Fibroblast of skin of back (primary cell): ENCODE measurements at regions not wholly inside any gene's neighbourhood (a gene's known extent, or its start where the extent isn't known, plus 50 kb on each side); places are given as distances from the start of the nearest gene placed in this dataset.
A peak's percentile ranks its signal among the peaks of the same experiment; 100 is the strongest.
"Not testable (repeated sequence)": the region's sequence is repeated elsewhere in the genome, so short reads cannot be mapped to it uniquely, and the experiment has no call there.

Source experiments
- DNase-seq: peaks from one replicate; pipeline ENCODE4 v3.0.0-alpha.2; 2013

DNA sequence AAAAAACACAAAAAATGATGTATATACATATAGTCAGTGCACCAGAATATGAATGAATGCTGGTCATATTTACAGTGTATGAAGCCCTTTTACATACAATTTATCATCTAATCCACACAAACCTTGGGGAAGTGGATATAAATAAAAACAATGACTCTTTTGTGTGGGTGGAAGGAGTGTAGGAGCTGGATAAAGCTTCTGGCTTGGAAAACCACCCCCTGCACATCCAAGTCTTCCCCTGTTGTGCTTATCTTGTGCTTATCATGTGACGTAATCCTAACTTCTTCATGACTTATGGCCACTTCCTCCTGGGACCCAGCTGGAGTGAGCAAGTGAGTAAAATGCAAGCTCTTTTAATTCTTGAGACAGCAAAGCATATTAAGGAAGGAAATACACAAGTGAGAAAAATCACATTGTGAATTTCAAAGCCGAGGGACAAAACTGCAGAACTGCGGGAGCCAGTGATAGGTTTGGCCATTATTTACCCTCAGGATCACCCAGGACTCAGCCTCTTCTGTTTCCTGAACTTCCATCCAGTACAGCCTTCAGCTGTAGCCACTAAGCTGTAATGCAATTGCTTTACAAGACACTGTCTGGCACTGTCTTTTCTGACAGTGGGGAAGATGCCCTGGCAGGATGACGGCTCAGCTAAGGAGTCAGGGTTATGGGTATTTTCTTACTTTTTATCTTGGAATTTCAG lies 104.0 kb upstream of the PPM1J start:
- DNase-seq: peak; percentile 55

DNA sequence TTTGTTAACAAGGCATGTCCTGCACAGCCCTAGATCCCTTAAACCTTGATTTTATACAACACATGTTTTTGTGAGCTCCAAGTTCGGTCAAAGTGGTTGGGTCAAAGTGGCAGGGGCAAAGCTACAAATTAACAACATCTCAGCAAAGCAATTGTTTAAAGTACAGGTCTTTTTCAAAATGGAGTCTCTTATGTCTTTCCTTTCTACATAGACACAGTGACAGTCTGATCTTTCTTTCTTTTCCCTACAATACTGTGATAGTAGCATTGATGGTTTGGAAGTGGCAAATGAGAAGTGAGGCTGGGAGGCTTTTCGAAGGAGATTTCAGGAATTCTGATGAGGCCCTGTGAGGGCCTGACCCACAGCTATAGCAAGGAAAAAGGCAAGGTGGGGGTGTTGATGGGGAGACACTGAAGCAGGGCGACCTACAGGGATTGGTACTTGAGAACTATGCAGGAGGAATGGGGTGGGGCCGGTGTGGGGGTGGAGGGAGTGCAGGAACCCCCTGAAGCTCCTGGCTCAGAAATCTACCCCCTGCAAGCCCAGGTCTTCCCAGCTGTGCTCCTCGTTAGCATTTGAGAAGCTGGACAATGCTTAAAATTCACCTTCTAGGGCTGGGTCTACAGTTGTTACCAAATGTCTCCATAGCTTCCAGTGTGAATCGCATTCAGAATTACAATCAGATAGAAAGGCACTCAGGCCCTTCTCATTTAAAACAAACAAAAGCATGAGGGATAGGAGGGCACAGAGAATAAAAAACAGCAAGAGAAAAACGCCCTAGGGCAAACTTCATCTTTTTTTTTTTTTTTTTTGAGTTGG lies 102.6 kb upstream of the PPM1J start:
- no peak for DNase-seq

DNA sequence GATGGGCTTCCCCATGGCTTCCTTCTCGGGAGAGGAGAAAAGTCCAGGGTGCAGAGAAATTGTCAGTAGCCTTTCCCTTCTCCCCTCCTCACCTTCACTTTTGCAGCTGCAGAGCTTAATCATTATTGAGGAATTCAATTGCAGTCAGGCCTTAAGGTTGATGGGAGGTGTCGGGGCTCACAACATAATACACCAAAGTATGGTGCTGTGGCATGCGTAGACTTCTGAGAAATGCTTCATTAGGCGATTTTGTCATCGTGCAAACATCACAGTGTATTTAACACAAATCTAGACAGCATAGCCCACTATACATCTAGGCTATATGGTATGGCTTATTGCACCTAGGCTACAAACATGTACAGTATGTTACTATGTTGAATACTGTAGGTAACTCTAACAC lies 100.2 kb upstream of the PPM1J start:
- no peak for DNase-seq

DNA sequence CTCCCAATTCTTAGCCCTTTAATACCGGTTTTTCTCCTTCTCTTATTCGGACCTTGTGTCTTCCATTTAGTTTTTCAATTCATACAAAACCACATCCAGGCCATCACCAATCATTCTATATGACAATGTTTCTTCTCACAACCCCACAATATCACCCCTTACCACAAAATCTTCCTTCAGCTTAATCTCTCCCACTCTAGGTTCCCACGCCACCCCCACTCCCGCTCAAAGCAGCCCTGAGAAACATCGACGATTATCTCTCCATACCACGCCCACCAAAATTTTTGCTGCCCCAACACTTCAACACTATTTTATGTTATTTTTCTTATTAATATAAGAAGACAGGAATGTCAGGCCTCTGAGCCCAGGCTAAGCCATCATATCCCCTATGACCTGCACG lies 99.5 kb upstream of the PPM1J start:
- not testable (repeated sequence) for DNase-seq

DNA sequence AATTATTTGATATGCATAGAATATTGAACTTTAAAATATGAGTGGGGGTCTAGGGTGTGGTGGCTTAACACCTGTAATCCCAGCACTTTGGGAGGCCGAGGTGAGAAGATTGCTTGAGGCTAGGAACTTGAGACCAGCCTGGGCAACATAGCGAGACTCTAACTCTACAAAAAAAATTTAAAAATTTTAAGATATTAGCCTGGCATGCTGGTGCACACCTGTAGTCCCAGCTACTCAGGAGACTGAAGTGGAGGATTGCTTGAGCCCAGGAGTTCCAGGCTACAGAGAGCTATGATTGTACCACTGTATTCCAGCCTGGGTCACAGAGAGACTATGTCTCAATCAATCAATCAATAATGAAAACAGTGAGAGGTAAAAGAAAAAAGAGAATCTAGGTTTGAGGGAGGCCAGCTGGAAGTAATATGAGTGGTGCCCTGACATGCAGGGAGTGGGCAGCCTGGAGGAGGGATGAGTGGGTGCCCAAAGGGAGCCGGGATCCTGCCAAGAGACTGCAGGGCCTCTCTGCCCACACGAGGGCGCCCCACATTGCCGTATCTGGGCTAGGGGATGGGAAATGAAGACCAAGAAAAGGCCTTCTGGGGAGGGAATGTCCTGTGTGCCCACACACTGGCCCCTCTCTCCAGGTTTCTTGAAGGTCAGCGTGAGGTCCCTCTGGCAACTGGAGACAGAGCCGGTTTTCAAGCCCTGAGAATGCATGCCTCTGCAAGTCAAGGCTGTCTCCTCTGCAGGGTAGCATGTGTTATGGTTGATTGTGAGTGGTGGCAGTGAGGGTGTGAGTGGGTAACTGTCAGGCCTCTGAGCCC lies 93.9 kb upstream of the PPM1J start:
- DNase-seq: peak; percentile 56

DNA sequence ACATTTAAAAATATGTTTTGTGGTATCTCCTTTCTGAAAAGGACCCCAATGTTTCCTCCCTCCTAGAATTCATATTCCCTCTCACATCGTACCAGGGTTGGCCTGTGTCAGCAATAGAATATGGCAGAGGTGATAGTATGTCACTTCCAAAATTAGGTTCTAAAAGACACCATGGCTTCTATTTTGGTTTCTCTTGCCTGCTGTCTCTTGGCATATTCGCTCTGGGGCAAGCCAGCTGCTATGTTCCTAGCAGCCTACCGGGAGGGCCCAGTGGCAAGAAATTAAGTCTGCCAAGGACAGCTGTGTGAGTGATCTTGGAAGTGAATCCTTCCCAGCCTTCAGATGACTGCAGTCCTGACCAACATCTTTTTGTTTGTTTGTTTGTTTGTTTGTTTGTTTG lies 92.9 kb upstream of the PPM1J start:
- no peak for DNase-seq

DNA sequence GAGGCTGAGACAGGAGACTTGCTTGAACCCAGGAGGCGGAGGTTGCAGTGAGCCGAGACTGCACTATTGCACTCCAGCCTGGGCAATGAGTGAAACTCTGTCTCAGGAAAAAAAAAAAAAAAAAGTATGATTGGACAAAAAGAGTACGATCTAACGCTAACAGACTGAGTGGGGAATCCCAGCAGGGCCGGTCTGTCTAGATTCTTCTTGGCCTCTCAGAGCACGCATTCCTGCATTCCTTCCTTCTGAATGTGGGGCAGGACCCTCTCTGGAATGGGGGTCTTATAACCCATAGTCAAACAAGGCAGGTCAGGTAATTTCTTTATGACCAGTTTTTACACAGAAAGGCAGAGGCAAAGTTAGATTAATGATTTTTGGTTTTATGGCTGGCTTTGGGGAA lies 92.0 kb upstream of the PPM1J start:
- no peak for DNase-seq

DNA sequence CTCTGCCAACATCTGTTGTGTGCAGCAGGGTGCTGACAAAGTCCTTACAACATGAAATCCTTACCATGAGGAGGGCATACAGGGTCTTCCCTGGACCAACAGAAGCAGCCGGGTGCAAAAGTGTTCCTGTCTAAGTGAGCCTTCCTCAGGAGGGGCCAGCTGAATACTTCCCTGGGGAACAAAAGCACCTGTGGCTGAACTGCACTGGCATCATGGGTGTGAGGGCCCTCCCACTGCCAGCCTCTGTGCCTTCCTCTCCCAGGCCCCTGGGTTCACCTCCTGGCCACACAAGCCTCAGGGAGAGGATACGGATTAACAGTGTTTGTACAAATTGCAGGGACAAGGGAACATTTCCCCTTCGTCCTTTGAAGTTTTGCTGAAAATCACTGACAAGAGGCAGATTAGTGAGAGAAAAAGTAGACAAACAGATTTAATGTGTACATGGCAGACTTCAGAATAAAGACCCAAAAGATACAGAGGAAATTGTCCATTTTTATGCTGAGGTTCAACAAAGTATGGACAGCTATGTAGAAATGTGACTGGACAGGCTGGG lies 91.0 kb upstream of the PPM1J start:
- no peak for DNase-seq

DNA sequence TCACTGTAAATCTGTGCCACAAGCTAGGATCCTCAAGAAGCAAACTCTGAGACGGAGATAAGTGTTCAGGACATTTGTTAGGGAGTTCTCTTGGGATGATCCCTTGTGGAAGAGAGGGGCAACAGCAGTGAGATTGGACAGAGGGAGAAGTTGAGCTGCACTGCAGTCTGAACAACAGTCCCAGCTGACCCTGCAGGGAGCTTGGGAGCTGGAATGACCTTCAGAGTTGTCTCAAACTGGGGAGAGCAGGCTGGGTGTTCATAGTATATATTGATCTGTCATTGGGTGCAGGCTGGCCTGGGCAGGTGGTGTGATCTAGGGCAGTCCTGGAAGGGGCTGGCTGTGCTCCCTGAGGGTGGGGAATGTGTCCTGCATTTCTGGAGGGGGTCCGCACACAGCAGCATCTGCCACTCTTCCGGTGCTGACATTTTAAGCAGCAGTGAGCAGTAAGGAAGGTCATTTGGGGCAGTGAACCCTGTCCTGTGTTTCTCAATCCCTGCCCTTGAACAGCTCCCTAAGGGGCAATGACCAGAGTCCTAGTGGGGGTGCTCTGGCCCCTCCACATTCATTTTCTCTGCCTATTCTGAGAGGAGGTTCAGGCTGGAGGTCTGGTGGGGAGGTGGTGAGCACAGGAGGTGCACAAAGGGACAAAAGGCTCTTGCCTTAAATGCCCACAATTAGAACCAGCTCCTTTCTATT lies 90.2 kb upstream of the PPM1J start:
- no peak for DNase-seq

DNA sequence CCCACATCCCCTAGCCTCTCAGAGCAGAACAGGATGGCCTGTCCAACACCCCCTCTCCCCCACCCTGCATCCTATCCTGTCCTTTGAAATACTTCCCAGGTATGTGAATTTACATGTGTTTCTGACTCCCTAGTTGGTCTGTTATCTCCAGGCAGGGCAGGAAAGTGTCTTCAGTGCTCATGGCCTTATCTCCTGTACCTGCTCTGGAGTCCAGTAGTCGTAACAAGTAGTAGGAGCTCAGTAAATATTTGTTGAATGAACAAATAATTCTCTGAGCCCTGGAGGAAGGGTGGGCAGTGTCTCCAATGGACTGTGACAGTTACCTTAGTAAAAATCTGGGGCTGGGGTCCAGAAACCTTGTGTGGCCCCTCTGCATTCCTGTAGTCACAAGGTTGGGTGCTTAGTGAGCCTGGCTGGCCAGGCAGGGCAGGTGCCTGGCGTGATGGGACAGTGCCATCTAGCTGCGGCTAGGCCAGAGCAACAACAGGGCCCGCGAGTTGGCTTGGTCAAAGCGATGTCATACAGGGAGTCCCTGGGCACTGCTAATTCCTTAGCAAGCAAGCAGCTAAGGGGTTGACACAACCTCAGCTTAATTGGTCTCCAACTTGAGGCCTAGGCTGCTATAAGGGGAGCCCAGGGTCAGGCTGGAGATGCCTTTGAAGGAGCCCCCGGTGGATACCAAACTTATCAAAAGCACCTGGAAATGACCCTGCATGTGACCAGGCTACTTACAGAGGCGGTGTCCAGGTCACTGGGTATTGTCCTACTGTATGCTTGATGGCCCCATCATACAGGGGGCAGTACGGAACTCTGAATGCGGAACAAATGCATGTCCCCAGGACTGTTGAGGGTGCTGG lies 89.0 kb upstream of the PPM1J start:
- peak; percentile 56 for DNase-seq

DNA sequence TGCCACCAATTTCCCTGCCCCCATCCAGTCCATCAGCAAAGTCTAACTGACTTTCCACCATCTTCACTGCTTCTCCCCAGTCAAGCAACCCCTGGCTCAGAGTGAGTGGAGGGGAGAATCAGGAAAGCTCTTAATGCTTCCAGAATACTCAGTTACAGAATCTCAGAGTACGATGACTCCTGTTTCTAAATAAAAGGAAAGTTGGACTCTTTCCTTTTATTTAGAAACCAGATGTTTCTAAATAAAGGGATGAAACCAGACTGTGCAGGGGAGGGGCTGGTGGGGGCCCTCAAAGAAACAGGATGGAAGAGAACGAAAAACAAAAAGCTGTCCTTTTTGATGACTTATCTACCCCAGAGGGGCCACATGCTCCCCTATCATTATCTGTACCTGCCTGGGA lies 85.2 kb upstream of the PPM1J start:
- DNase-seq: no peak

DNA sequence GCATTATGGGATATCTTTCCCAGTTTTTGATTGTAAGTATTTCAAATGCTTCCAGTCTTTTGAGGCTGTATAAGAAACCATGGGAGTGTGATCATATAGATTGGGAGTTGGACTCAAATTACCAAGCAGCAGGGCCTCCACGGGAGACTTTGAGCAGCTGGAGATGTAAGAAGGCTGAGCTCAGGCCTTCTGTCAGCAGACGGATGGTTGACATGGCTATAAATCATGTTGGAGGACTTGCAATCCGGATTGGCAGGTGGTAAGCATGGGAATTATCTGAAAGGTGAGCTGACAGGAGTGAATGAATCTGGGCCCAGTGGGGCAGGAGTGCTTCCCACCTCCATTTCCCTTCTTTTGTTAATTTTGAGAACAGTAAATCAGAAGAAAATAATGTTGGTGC lies 83.2 kb upstream of the PPM1J start:
- DNase-seq: no peak

DNA sequence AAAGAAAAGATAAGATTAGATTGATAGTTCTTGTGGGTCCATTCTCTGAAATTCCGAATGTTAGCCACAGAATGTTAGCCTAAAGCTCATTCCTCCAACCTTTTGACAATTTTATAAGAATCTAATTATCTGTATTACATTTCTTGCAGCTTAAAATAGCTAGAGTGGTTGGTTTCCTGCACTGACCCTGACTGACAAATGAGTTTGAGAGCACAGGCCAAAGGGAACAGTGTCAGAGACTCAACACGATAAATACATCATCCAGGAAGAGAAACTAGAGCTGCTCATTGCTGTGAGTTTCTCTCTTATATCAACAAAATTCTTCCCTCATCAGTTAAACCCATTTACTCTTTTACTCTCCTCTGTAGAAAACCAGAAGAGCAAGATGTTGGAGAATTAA lies 82.1 kb upstream of the PPM1J start:
- no peak for DNase-seq

DNA sequence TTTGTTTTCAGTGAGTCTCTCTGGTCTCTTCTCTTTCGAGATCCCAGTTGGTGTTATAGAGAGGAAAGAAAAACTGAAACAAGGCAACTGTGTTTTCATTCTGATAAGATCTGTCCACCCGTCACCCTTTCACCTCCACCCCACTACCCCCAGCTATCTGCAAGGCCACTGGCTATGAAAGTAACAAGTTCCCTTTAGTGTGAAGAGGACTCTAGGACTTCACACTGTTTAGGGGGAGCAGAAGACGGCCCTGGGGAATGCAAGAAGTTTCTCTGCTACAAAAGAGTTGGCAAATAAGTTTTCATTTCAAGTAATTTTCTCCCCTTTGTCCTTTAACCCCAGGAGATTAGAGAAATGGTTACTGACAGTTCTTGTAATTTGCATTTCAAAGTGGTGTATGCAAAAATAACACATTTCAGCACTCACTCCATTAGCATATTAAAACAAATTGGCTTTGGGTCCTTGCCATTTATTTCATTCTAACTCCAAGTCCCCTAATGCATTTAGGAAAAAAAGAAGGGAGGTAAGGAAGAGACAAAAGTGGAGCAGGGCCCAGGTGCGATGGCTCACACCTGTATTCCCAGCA lies 79.6 kb upstream of the PPM1J start:
- no peak for DNase-seq

DNA sequence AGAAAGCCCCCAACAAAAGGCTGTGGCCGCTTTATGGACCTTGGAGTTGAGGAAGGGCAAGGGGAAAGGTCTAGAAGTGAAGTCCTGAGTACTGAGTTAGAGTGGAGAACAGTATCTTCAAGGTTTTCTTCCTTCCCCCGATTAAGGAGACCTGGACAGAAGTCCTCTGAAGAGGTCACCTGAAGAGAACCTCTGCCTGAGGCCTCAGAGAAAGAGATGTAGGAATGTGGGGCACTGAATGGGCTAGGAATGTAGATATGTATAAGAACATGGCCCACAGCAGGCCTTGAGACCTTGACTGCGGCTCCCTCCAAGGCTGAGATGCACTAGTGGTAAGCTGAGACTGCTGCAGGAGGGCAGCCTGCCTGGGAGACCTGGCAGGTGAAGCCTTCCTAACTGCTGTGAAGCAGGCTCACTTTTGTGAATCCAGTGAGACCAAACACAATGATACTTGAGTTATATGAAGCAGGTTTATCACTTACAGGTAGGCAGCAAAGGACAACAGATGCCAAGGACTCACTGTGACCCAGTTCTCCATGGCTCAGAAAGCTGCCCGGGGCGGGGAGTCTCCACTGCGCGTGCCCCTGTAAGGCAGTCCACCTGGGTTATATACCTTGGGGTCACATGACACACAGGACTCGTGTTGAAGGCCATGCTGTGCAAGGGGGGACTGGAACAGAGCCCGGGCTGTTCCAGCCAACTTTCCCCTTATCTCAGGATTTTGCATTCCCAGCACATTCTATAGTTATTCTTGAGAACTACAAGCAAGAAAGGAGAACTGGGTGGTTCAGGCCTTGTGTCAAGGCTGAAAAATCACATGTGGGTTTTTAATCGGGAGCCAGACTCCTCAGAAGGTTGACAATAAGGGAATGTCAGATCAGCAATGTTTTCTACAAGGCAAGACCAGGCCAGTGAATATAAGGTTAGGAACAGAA lies 78.8 kb upstream of the PPM1J start:
- DNase-seq: no peak

DNA sequence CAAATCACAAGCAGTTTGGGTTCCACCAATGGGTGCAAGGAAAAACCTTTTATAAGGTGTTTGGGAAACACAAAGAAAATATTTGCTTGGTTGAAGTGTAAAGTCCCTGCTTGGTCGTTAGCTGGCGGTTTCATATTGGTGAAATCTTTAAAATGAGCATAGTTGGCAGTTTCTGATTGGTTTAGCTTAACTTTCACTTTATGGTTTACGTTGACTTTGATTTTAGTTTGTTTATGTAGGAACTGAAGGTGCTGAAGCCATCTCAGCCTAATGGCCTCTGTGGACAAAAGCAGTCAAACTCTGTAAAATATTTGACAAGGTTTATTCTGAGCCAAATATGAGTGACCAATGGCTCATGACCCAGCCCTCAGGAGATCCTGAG lies 76.6 kb upstream of the PPM1J start:
- DNase-seq: no peak

DNA sequence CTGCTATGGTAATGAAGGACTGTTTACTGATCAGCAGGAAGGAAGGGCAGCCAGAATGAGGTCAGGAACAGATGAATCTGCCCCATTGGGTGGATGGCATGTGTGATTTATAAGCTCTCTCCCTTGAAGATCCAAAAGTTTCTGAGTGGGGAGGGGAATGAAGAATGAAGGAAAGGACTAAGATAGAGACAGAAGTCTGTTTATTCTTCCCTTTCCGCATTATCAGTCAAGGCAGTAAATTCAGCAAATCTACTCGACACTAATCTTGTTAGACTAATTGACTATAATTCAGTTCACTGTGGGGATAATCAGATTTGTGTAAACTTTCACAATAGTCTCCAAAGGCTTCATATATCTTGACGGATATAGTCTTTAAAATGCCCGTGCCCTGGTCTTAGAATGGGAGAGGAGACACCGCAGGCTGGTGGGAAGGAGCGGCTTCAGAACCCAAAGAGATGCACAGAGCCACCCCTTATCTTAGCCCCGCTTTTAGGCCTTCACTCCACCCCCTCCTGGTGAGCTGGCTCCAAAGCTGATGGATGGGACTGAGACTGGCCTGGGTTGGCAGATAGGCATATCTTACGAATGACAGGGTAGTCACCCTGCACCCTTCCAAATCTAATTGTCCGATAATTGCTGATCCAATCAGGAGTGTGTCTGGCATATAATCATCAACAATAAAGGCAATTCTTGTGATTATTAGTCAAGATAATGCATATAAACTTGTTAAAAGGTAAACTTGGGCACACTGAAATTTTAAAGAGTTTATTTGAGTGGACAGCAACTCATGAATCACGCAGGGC lies 76.0 kb upstream of the PPM1J start:
- no peak for DNase-seq

DNA sequence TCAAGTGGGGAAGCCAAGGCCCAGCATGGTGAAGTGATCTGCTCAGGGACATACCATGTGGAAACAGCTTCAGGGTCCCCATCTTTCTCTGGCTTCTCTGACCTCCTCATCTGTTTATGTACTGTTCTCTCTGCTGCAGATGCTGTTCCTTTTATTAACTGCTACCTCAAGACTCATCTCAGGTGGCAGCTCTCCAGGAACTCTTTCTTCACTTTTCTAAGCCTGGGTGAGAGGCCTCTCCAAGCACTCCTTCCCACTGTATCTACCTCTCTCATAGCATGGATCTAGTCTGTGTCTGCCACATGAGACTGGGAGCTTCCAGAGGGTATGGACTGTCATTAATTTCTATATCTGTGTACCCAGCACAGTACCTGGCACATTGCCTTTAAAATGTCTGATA lies 73.4 kb upstream of the PPM1J start:
- no peak for DNase-seq

DNA sequence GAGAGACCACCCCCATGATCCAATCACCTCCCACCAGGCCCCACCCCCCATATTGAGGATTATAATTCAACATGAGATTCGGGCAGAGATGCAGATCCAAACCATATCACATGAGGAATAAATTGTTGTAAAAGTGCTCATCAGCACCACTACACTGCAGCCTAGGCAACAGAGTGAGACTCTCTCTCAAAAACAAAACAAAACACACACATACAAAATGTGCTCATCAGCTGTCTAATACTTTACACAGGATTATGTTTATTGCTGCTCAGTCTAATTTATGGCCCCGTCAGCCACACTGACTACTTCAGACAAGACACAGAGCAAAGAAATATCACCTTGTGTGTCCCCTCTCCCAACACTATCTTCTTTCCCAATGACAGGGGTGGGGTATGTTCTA lies 72.9 kb upstream of the PPM1J start:
- DNase-seq: no peak
